DND-41 (cell line): ENCODE measurements at regions not wholly inside any gene's neighbourhood (a gene's known extent, or its start where the extent isn't known, plus 50 kb on each side); places are given as distances from the start of the nearest gene placed in this dataset.

Experiments used
- EZH2 ChIP-seq: IDR thresholded peaks from 3 replicates; pipeline ENCODE4 v1.6.1; 2012; ENCODE audit warnings: borderline replicate concordance, low read depth, mild to moderate bottlenecking, moderate library complexity, low read length, inconsistent platforms; ENCODE audit not compliant: severe bottlenecking
- TF ChIP-seq, protein P1 (sequence below): IDR thresholded peaks from 2 replicates; pipeline ENCODE4 v1.5.1; 2012; ENCODE audit warnings: borderline replicate concordance, low read length, moderate library complexity, mild to moderate bottlenecking; ENCODE audit not compliant: poor library complexity, severe bottlenecking; ENCODE audit errors: extremely low read depth

DNA sequence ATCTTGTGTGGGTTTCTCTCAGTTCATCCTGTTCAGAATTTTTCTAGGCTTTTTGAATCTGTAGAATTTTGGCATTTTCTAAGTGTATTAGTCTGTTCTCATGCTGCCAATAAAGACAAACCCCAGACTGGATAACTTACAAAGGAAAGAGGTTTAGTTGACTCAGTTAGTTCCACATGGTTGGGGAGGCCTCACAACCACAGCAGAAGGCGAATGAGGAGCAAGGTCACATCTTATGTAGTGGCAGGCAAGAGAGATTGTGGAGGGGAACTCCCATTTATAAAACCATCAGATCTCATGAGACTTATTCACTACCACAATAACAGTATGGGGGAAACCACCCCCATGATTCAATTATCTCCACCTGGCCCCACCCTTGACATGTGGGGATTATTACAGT, 199.2 kb downstream of the ST6GAL2 start:
- no peak for TF ChIP-seq EZH2
- TF ChIP-seq, protein P1, sequence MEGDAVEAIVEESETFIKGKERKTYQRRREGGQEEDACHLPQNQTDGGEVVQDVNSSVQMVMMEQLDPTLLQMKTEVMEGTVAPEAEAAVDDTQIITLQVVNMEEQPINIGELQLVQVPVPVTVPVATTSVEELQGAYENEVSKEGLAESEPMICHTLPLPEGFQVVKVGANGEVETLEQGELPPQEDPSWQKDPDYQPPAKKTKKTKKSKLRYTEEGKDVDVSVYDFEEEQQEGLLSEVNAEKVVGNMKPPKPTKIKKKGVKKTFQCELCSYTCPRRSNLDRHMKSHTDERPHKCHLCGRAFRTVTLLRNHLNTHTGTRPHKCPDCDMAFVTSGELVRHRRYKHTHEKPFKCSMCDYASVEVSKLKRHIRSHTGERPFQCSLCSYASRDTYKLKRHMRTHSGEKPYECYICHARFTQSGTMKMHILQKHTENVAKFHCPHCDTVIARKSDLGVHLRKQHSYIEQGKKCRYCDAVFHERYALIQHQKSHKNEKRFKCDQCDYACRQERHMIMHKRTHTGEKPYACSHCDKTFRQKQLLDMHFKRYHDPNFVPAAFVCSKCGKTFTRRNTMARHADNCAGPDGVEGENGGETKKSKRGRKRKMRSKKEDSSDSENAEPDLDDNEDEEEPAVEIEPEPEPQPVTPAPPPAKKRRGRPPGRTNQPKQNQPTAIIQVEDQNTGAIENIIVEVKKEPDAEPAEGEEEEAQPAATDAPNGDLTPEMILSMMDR = no peak
